Prostate gland (tissue), 2 donors: ENCODE measurements at regions not wholly inside any gene's neighbourhood (a gene's known extent, or its start where the extent isn't known, plus 50 kb on each side); places are given as distances from the start of the nearest gene placed in this dataset.

Experiments
- POLR2A ChIP-seq: fragments of 450-650 bp; IDR thresholded peaks from one replicate; pipeline ENCODE4 v1.6.1; 2016; ENCODE audit warnings: antibody characterized with exemption, mild to moderate bottlenecking
- POLR2AphosphoS5 ChIP-seq: sonication (generic); formaldehyde crosslinking; IDR thresholded peaks from one replicate; pipeline ENCODE4 v1.6.1; 2017; ENCODE audit warnings: antibody characterized with exemption
- TF ChIP-seq, protein P1 (sequence below), 4 experiments: fragments of 200-600 bp in 2 of 4; fragments of 450-650 bp in 2 of 4; sonication (generic) in 2 of 4; IDR thresholded peaks; 1 replicate in 3 of 4; 2 replicates in 1 of 4; pipeline ENCODE4 v1.5.1; 2016 to 2019; ENCODE audit warnings: antibody characterized with exemption in 4 of 4, mild to moderate bottlenecking in 2 of 4, moderate library complexity in 2 of 4

DNA sequence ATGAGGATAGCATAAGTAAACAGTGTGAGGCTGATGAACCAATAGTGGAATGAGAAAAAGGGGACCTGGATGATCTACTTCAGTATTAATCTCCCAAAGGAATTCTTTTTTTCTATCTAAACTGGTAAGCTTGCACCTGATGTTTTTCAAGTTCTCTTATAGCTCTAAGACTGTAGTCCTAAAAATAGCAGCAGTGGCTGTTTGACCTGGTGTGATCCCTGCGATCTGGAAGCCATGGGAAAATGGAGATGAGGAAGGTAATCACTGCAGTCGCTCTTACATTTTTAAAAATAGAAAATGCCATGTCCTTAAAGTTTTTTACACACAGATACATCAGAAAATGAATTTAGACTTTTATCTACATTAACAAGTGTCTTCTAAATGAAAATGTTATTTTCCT, 926.4 kb upstream of the SLC35B3 start:
- TF ChIP-seq, protein P1, sequence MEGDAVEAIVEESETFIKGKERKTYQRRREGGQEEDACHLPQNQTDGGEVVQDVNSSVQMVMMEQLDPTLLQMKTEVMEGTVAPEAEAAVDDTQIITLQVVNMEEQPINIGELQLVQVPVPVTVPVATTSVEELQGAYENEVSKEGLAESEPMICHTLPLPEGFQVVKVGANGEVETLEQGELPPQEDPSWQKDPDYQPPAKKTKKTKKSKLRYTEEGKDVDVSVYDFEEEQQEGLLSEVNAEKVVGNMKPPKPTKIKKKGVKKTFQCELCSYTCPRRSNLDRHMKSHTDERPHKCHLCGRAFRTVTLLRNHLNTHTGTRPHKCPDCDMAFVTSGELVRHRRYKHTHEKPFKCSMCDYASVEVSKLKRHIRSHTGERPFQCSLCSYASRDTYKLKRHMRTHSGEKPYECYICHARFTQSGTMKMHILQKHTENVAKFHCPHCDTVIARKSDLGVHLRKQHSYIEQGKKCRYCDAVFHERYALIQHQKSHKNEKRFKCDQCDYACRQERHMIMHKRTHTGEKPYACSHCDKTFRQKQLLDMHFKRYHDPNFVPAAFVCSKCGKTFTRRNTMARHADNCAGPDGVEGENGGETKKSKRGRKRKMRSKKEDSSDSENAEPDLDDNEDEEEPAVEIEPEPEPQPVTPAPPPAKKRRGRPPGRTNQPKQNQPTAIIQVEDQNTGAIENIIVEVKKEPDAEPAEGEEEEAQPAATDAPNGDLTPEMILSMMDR (IDR thresholded peaks at IDR 0.05): no peak
- no peak for TF ChIP-seq POLR2A
- no peak for TF ChIP-seq POLR2AphosphoS5
